A673 (cell line): ENCODE measurements at regions not wholly inside any gene's neighbourhood (a gene's known extent, or its start where the extent isn't known, plus 50 kb on each side); places are given as distances from the start of the nearest gene placed in this dataset.

ENCODE experiments used
- BruUV-seq: library from RNA; stranded (reverse); fragments of 400-500 nt; replicated peaks from 2 replicates; lab custom pipeline; 2021; lab: Mats Ljungman, UMichigan
- CTCF ChIA-PET: fragments of 300-600 bp; sonication (Branson Sonifier 250); formaldehyde crosslinking; loops from one replicate; lab custom pipeline; 2022; ENCODE audit warnings: antibody characterized with exemption; lab: Charles Lee
- POLR2A ChIA-PET: fragments of 300-600 bp; sonication (Branson Sonifier 250); formaldehyde crosslinking; loops from one replicate; lab custom pipeline; 2022; ENCODE audit warnings: antibody characterized with exemption; ENCODE audit not compliant: low non-redundant PET; lab: Charles Lee
- DNase-seq: peaks from one replicate; pipeline ENCODE4 v3.0.0-alpha.2; 2015; ENCODE audit warnings: low spot score
- H3K27ac ChIP-seq: fragments of 200-600 bp; sonication (generic); 2 replicates; pipeline ENCODE4 v1.5.1; 2016; ENCODE audit warnings: mixed run types, low read depth, mild to moderate bottlenecking, mixed read lengths, antibody characterized with exemption, low read length; ENCODE audit not compliant: poor library complexity, severe bottlenecking
- H3K27me3 ChIP-seq: fragments of 200-600 bp; sonication (generic); replicated peaks from 2 replicates; pipeline ENCODE4 v1.6.1; 2017; ENCODE audit warnings: mixed run types, low read depth, mild to moderate bottlenecking, mixed read lengths, antibody characterized with exemption, low read length; ENCODE audit not compliant: insufficient read depth, poor library complexity
- H3K36me3 ChIP-seq: fragments of 200-600 bp; sonication (generic); 2 replicates; pipeline ENCODE4 v1.6.1; 2016; ENCODE audit warnings: mixed run types, mild to moderate bottlenecking, mixed read lengths, antibody characterized with exemption, low read length; ENCODE audit not compliant: insufficient read depth, poor library complexity, severe bottlenecking
- H3K4me1 ChIP-seq: fragments of 200-600 bp; sonication (generic); 2 replicates; pipeline ENCODE4 v1.6.1; 2017; ENCODE audit warnings: mixed run types, mild to moderate bottlenecking, mixed read lengths, antibody characterized with exemption, low read length; ENCODE audit not compliant: insufficient read depth, poor library complexity, severe bottlenecking
- H3K4me3 ChIP-seq: fragments of 200-600 bp; sonication (generic); 2 replicates; pipeline ENCODE4 v1.5.1; 2016; ENCODE audit warnings: low read depth, mixed run types, mild to moderate bottlenecking, mixed read lengths, low read length; ENCODE audit not compliant: poor library complexity, severe bottlenecking
- H3K9me3 ChIP-seq: fragments of 200-600 bp; sonication (generic); 2 replicates; pipeline ENCODE4 v1.6.1; 2016; ENCODE audit warnings: mixed run types, low read depth, mild to moderate bottlenecking, mixed read lengths, antibody characterized with exemption, low read length; ENCODE audit not compliant: poor library complexity, severe bottlenecking
- CTCF ChIP-seq: fragments of 300-800, 200-600 bp; sonication (generic); conservative IDR thresholded peaks from 2 replicates; pipeline ENCODE4 v1.5.1; 2017; ENCODE audit warnings: low read depth, mild to moderate bottlenecking, antibody characterized with exemption, low read length, moderate library complexity, mixed read lengths
- EZH2 ChIP-seq: fragments of 200-600 bp; sonication (generic); IDR thresholded peaks from 2 replicates; pipeline ENCODE4 v1.6.1; 2017; ENCODE audit warnings: borderline replicate concordance, low read depth, mild to moderate bottlenecking, mixed read lengths, antibody characterized with exemption, low read length; ENCODE audit not compliant: poor library complexity, severe bottlenecking
- intact Hi-C: fragments of 100-400 bp; cut with micrococcal nuclease; formaldehyde crosslinking; loops from one replicate; pipeline ENCODE4 v1.10.0; 2022; ENCODE audit not compliant: unreplicated experiment

- intact Hi-C loops, result no loop called here
- Histone ChIP-seq H3K36me3 (no peaks in the 10 kb centered on the region), H3K27me3 (no peaks in the 10 kb centered on the region), H3K9me3 (no peaks in the 10 kb centered on the region), H3K4me1 (no peaks in the 10 kb centered on the region), H3K4me3 (no peak overlapping the region), H3K27ac (no peak overlapping the region)
- DNase-seq, result no peak
- POLR2A ChIA-PET, result no interaction called here
- no peak for TF ChIP-seq EZH2
- no peak for TF ChIP-seq CTCF
- CTCF ChIA-PET, result no interaction called here
- no TSS peak for BruUV-seq
These were observed 1048.0 kb downstream of the PLA2G4A start for GRCh38 chr1:187876775-187877174.

GRCh38 chr1:187877220-187877619 is 1048.5 kb downstream of the PLA2G4A start:
- CTCF ChIA-PET, result no interaction called here

DNA sequence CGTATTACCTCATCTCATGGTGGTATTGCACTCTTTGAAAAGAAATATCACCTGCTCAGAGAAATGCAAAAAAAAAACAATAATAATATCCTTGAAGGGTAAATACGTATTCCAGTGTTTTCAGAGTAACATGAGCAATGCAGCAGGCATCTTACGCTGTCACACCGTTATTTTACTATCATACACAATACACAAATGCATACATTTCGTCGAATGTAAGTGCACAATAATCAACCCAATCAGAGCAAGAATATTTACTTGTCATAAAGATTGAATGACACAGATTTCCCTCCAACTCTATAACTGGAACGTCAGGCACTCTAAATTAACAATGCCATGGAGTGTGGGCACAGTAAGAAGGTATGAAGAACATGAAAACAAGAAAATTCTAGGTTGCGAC is 1050.1 kb downstream of the PLA2G4A start:
- no peak overlapping the region for H3K4me3 ChIP-seq
- DNase-seq, result no peak
- CTCF ChIA-PET, result no interaction called here
- POLR2A ChIA-PET, result no interaction called here
- no peak overlapping the region for H3K27ac ChIP-seq
- no peaks in the 10 kb centered on the region for H3K4me1 ChIP-seq
- BruUV-seq, result no TSS peak
- intact Hi-C loops, result no loop called here
- no peak for TF ChIP-seq CTCF
- no peak for TF ChIP-seq EZH2
- no peaks in the 10 kb centered on the region for H3K9me3 ChIP-seq
- H3K36me3 ChIP-seq, result no peaks in the 10 kb centered on the region
- H3K27me3 ChIP-seq, result no peaks in the 10 kb centered on the region

More at GRCh38 chr1:187877220-187877619, 1048.5 kb downstream of the PLA2G4A start:
- no peaks in the 10 kb centered on the region for H3K36me3 ChIP-seq
- no peaks in the 10 kb centered on the region for H3K4me1 ChIP-seq
- no peak overlapping the region for H3K27ac ChIP-seq
- no TSS peak for BruUV-seq
- POLR2A ChIA-PET, result no interaction called here
- H3K9me3 ChIP-seq, result no peaks in the 10 kb centered on the region
- no peak overlapping the region for H3K4me3 ChIP-seq
- TF ChIP-seq EZH2 (no peak), CTCF (no peak)
- intact Hi-C loops, result no loop called here
- DNase-seq, result no peak
- no peaks in the 10 kb centered on the region for H3K27me3 ChIP-seq
